ENCODE measurements at regions not wholly inside any gene's neighbourhood (a gene's known extent, or its start where the extent isn't known, plus 50 kb on each side); places are given as distances from the start of the nearest gene placed in this dataset.

- no peak for TF ChIP-seq EZH2 (IDR thresholded peaks at IDR 0.05)
- TF ChIP-seq POLR2AphosphoS5 (IDR thresholded peaks at IDR 0.05; ENCODE audit: borderline replicate concordance, low read depth, low read length), result no peak
- TF ChIP-seq FOXP2 (optimal IDR thresholded peaks at IDR 0.05; ENCODE audit: control extremely low read depth, extremely low read length, insufficient read depth), result no peak
Measured at GRCh38 chr11:28799316-28799715, 691.1 kb downstream of the METTL15 start.
